HepG2 (cell line): ENCODE measurements at regions not wholly inside any gene's neighbourhood (a gene's known extent, or its start where the extent isn't known, plus 50 kb on each side); places are given as distances from the start of the nearest gene placed in this dataset.

Source experiments
- BCL6 ChIP-seq: IDR thresholded peaks from 2 replicates; pipeline ENCODE4 v1.6.1; 2016; ENCODE audit warnings: missing genetic modification reagents, missing compliant biosample characterization
- EP300 ChIP-seq, 3 experiments: sonication (generic) in 1 of 3; formaldehyde crosslinking in 1 of 3; IDR thresholded peaks; 2 replicates each; pipeline versions ENCODE4 v1.5.1 to v1.6.1; 2011 to 2020; ENCODE audit warnings: low read depth in 2 of 3, low read length in 2 of 3, borderline replicate concordance in 1 of 3, improper control_type of control experiment in 1 of 3, mild to moderate bottlenecking in 1 of 3, missing genetic modification reagents in 1 of 3, moderate library complexity in 1 of 3
- RXRB ChIP-seq: IDR thresholded peaks from 2 replicates; pipeline ENCODE4 v1.6.1; 2016; ENCODE audit warnings: borderline replicate concordance, missing genetic modification reagents, missing compliant biosample characterization
- SAP130 ChIP-seq: IDR thresholded peaks from 2 replicates; pipeline ENCODE4 v1.6.1; 2016; ENCODE audit warnings: low read depth
- SRF ChIP-seq: IDR thresholded peaks from 2 replicates; pipeline ENCODE4 v1.6.1; 2011; ENCODE audit warnings: mild to moderate bottlenecking, low read depth, low read length, moderate library complexity
- ZNF468 ChIP-seq: sonication (generic); formaldehyde crosslinking; IDR thresholded peaks from 2 replicates; pipeline ENCODE4 v1.8.0; 2022; ENCODE audit warnings: mild to moderate bottlenecking, moderate library complexity, missing genetic modification reagents
- ZNF839 ChIP-seq: sonication (generic); formaldehyde crosslinking; IDR thresholded peaks from 2 replicates; pipeline ENCODE4 v1.4.0; 2020; ENCODE audit warnings: missing genetic modification reagents, mild to moderate bottlenecking, borderline replicate concordance
- ZNF883 ChIP-seq: sonication (generic); formaldehyde crosslinking; IDR thresholded peaks from 2 replicates; pipeline ENCODE4 v1.5.1; 2020; ENCODE audit warnings: mild to moderate bottlenecking, missing genetic modification reagents; ENCODE audit errors: not compliant biosample characterization
- TF ChIP-seq, protein P1 (sequence below): sonication (generic); formaldehyde crosslinking; IDR thresholded peaks from 2 replicates; pipeline ENCODE4 v1.4.0; 2020; ENCODE audit warnings: missing genetic modification reagents, borderline replicate concordance
- TF ChIP-seq, protein P2 (sequence below): IDR thresholded peaks from 2 replicates; pipeline ENCODE4 v1.6.1; 2016; ENCODE audit warnings: mild to moderate bottlenecking, missing biosample characterization, missing genetic modification reagents
- TF ChIP-seq, protein P3 (sequence below): sonication (generic); formaldehyde crosslinking; IDR thresholded peaks from 2 replicates; pipeline ENCODE4 v1.4.0; 2020; ENCODE audit warnings: mild to moderate bottlenecking, missing genetic modification reagents

DNA sequence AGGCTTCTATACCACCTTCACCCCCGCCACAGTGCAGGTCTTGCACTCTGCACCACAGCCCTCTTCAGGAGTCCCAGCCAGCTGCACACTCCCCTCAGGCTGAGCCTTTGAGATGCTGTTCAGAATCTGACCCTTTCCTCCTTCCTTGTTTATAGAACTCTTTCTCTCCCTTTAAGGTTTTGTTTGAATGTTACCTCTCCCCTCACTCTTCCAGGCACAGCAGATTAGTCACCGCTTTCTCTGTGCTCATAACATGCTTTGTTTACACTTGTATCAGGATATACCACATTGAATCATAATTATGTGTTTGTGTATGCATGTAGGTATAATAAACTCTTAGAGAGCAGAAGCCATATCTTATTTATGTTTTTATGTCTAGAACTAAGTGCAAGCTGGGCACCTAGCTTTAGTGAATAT lies 168.4 kb upstream of the BCL6 start (continued):
- no peak for TF ChIP-seq ZNF839 (CRISPR knock-in tag)
- peak; percentile 59; the same call in 1 of the 2 replicates for TF ChIP-seq RXRB (CRISPR knock-in tag)
- TF ChIP-seq EP300 (IDR thresholded peaks at IDR 0.05; ENCODE audit: low read depth in 2 of 2, low read length in 2 of 2) = peak in 1 of 2 experiments; percentile 54; a peak in 1 of 4 replicates
- TF ChIP-seq EP300 (CRISPR knock-in tag; IDR thresholded peaks at IDR 0.05; ENCODE audit: borderline replicate concordance) = no peak
- TF ChIP-seq ZNF468 = no peak
- TF ChIP-seq, protein P1, sequence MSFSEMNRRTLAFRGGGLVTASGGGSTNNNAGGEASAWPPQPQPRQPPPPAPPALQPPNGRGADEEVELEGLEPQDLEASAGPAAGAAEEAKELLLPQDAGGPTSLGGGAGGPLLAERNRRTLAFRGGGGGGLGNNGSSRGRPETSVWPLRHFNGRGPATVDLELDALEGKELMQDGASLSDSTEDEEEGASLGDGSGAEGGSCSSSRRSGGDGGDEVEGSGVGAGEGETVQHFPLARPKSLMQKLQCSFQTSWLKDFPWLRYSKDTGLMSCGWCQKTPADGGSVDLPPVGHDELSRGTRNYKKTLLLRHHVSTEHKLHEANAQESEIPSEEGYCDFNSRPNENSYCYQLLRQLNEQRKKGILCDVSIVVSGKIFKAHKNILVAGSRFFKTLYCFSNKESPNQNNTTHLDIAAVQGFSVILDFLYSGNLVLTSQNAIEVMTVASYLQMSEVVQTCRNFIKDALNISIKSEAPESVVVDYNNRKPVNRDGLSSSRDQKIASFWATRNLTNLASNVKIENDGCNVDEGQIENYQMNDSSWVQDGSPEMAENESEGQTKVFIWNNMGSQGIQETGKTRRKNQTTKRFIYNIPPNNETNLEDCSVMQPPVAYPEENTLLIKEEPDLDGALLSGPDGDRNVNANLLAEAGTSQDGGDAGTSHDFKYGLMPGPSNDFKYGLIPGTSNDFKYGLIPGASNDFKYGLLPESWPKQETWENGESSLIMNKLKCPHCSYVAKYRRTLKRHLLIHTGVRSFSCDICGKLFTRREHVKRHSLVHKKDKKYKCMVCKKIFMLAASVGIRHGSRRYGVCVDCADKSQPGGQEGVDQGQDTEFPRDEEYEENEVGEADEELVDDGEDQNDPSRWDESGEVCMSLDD (CRISPR knock-in tag) = no peak
- no peak for TF ChIP-seq ZNF883 (CRISPR knock-in tag)
- TF ChIP-seq SAP130 (CRISPR knock-in tag) = peak; percentile 23; the same call in 1 of the 2 replicates
- TF ChIP-seq, protein P2, sequence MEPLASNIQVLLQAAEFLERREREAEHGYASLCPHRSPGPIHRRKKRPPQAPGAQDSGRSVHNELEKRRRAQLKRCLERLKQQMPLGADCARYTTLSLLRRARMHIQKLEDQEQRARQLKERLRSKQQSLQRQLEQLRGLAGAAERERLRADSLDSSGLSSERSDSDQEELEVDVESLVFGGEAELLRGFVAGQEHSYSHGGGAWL = no peak
- TF ChIP-seq, protein P3, sequence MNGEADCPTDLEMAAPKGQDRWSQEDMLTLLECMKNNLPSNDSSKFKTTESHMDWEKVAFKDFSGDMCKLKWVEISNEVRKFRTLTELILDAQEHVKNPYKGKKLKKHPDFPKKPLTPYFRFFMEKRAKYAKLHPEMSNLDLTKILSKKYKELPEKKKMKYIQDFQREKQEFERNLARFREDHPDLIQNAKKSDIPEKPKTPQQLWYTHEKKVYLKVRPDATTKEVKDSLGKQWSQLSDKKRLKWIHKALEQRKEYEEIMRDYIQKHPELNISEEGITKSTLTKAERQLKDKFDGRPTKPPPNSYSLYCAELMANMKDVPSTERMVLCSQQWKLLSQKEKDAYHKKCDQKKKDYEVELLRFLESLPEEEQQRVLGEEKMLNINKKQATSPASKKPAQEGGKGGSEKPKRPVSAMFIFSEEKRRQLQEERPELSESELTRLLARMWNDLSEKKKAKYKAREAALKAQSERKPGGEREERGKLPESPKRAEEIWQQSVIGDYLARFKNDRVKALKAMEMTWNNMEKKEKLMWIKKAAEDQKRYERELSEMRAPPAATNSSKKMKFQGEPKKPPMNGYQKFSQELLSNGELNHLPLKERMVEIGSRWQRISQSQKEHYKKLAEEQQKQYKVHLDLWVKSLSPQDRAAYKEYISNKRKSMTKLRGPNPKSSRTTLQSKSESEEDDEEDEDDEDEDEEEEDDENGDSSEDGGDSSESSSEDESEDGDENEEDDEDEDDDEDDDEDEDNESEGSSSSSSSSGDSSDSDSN (CRISPR knock-in tag) = no peak
- TF ChIP-seq SRF = no peak
- peak; percentile 34; the same call in 1 of the 2 replicates for TF ChIP-seq BCL6 (CRISPR knock-in tag)
